Cardiac muscle cell (in vitro differentiated cells and primary cell): ENCODE measurements at regions not wholly inside any gene's neighbourhood (a gene's known extent, or its start where the extent isn't known, plus 50 kb on each side); places are given as distances from the start of the nearest gene placed in this dataset.

Experiments
- DNase-seq, 2 donors: peaks; one replicate each; pipeline versions ENCODE4 v3.0.0 to v3.0.0-alpha.2; 2010 to 2017; ENCODE audit warnings: low read depth in 1 of 2, low spot score in 1 of 2
- H3K27ac ChIP-seq: fragments of 200-600 bp; sonication (generic); 2 replicates; pipeline ENCODE4 v1.5.1; 2016
- H3K27me3 ChIP-seq: fragments of 200-600 bp; sonication (generic); 2 replicates; pipeline ENCODE4 v1.6.0; 2016; ENCODE audit warnings: control low read depth
- H3K36me3 ChIP-seq: fragments of 200-600 bp; sonication (generic); 2 replicates; pipeline ENCODE4 v1.5.1; 2016; ENCODE audit warnings: control low read depth
- H3K4me1 ChIP-seq: fragments of 200-600 bp; sonication (generic); 2 replicates; pipeline ENCODE4 v1.8.1; 2017; ENCODE audit warnings: low read depth, mild to moderate bottlenecking, mixed run types
- H3K4me3 ChIP-seq: fragments of 200-600 bp; sonication (generic); 2 replicates; pipeline ENCODE4 v1.5.1; 2016; ENCODE audit warnings: mild to moderate bottlenecking
- H3K9me3 ChIP-seq: fragments of 200-600 bp; sonication (generic); 2 replicates; pipeline ENCODE4 v1.5.1; 2017; ENCODE audit warnings: low read depth, mild to moderate bottlenecking, control low read depth
- TF ChIP-seq, protein P1 (sequence below): IDR thresholded peaks from 2 replicates; pipeline ENCODE4 v1.5.1; 2012; ENCODE audit warnings: low read depth, mild to moderate bottlenecking, low read length

GRCh38 chr9:129230302-129230701, 52.2 kb upstream of the IER5L start:
- no peak for DNase-seq
- Histone ChIP-seq H3K9me3 (no peaks in the 10 kb centered on the region), H3K36me3 (no peaks in the 10 kb centered on the region), H3K4me3 (no peak overlapping the region), H3K27ac (no peak overlapping the region), H3K4me1 (peaks cover 9% of the 10 kb centered on the region), H3K27me3 (no peaks in the 10 kb centered on the region)
- TF ChIP-seq, protein P1, sequence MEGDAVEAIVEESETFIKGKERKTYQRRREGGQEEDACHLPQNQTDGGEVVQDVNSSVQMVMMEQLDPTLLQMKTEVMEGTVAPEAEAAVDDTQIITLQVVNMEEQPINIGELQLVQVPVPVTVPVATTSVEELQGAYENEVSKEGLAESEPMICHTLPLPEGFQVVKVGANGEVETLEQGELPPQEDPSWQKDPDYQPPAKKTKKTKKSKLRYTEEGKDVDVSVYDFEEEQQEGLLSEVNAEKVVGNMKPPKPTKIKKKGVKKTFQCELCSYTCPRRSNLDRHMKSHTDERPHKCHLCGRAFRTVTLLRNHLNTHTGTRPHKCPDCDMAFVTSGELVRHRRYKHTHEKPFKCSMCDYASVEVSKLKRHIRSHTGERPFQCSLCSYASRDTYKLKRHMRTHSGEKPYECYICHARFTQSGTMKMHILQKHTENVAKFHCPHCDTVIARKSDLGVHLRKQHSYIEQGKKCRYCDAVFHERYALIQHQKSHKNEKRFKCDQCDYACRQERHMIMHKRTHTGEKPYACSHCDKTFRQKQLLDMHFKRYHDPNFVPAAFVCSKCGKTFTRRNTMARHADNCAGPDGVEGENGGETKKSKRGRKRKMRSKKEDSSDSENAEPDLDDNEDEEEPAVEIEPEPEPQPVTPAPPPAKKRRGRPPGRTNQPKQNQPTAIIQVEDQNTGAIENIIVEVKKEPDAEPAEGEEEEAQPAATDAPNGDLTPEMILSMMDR = no peak
